ENCODE measurements at regions not wholly inside any gene's neighbourhood (a gene's known extent, or its start where the extent isn't known, plus 50 kb on each side); places are given as distances from the start of the nearest gene placed in this dataset.

GRCh38 chr11:121873766-121874165 lies 242.2 kb downstream of the BLID start:
- TF ChIP-seq CTCF (IDR thresholded peaks at IDR 0.05) = no peak
- TF ChIP-seq POLR2A (IDR thresholded peaks at IDR 0.05) = no peak
- TF ChIP-seq POLR2AphosphoS5 (IDR thresholded peaks at IDR 0.05) = no peak

All from breast epithelium (tissue), 3 donors.